HL-60 (cell line): ENCODE measurements at regions not wholly inside any gene's neighbourhood (a gene's known extent, or its start where the extent isn't known, plus 50 kb on each side); places are given as distances from the start of the nearest gene placed in this dataset.

Source experiments
- DNase-seq, 2 experiments: peaks; one replicate each; pipeline ENCODE4 v3.0.0-alpha.2; 2010 to 2020; ENCODE audit warnings: low read depth in 1 of 2, low spot score in 1 of 2
- H3K27ac ChIP-seq: fragments of 250-450 bp; sonication (Bioruptor Pico); replicated peaks from 2 replicates; pipeline ENCODE4 v1.5.1; 2020; ENCODE audit warnings: mild to moderate bottlenecking, moderate library complexity
- H3K27me3 ChIP-seq: fragments of 250-450 bp; sonication (Bioruptor Pico); 2 replicates; pipeline ENCODE4 v1.5.1; 2021; ENCODE audit warnings: mild to moderate bottlenecking, moderate library complexity; ENCODE audit not compliant: insufficient read depth, poor library complexity, severe bottlenecking
- H3K4me3 ChIP-seq: replicated peaks from 2 replicates; pipeline ENCODE4 v1.5.1; 2011; ENCODE audit warnings: mild to moderate bottlenecking, control low read depth, low read length; ENCODE audit not compliant: insufficient read depth
- GABPA ChIP-seq: IDR thresholded peaks from 2 replicates; pipeline ENCODE4 v1.6.1; 2012; ENCODE audit warnings: low read depth
- POLR2AphosphoS5 ChIP-seq: IDR thresholded peaks from 2 replicates; pipeline ENCODE4 v1.6.1; 2012; ENCODE audit warnings: low read depth
- SPI1 ChIP-seq: IDR thresholded peaks from 2 replicates; pipeline ENCODE4 v1.6.1; 2012; ENCODE audit warnings: low read depth, mild to moderate bottlenecking, borderline replicate concordance
- TF ChIP-seq, protein P1 (sequence below): IDR thresholded peaks from one replicate; pipeline ENCODE4 v1.5.1; 2011; ENCODE audit warnings: low read length, control low read depth, inconsistent platforms; ENCODE audit not compliant: insufficient read depth
- TF ChIP-seq, protein P2 (sequence below): IDR thresholded peaks from 2 replicates; pipeline ENCODE4 v1.6.1; 2012; ENCODE audit warnings: low read depth; ENCODE audit not compliant: insufficient replicate concordance

DNA sequence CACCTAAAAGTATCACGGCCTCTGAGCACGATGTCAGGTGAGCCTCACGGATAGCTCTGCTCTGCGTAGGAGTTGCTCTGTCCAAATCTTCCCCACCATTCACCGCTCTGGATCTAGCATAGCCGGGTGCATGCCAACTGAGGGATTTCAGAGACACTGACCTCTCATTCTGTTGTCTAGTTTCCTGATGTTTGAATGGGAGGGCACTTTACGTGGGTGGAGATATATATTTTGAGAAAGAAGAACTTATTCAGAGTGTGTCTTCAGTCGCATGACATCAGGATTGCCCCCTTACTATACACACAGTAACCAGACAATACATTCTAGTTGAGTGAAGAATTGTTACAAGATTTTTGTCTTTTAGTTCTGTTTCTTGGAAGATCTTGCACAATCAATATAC is 96.5 kb upstream of the CITED2 start:
- H3K27ac ChIP-seq = no peak overlapping the region
- no peaks in the 10 kb centered on the region for H3K27me3 ChIP-seq
- no peak for DNase-seq
- TF ChIP-seq, protein P1, sequence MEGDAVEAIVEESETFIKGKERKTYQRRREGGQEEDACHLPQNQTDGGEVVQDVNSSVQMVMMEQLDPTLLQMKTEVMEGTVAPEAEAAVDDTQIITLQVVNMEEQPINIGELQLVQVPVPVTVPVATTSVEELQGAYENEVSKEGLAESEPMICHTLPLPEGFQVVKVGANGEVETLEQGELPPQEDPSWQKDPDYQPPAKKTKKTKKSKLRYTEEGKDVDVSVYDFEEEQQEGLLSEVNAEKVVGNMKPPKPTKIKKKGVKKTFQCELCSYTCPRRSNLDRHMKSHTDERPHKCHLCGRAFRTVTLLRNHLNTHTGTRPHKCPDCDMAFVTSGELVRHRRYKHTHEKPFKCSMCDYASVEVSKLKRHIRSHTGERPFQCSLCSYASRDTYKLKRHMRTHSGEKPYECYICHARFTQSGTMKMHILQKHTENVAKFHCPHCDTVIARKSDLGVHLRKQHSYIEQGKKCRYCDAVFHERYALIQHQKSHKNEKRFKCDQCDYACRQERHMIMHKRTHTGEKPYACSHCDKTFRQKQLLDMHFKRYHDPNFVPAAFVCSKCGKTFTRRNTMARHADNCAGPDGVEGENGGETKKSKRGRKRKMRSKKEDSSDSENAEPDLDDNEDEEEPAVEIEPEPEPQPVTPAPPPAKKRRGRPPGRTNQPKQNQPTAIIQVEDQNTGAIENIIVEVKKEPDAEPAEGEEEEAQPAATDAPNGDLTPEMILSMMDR = no peak
- TF ChIP-seq POLR2AphosphoS5 (no peak), GABPA (no peak), SPI1 (no peak)
- TF ChIP-seq, protein P2, sequence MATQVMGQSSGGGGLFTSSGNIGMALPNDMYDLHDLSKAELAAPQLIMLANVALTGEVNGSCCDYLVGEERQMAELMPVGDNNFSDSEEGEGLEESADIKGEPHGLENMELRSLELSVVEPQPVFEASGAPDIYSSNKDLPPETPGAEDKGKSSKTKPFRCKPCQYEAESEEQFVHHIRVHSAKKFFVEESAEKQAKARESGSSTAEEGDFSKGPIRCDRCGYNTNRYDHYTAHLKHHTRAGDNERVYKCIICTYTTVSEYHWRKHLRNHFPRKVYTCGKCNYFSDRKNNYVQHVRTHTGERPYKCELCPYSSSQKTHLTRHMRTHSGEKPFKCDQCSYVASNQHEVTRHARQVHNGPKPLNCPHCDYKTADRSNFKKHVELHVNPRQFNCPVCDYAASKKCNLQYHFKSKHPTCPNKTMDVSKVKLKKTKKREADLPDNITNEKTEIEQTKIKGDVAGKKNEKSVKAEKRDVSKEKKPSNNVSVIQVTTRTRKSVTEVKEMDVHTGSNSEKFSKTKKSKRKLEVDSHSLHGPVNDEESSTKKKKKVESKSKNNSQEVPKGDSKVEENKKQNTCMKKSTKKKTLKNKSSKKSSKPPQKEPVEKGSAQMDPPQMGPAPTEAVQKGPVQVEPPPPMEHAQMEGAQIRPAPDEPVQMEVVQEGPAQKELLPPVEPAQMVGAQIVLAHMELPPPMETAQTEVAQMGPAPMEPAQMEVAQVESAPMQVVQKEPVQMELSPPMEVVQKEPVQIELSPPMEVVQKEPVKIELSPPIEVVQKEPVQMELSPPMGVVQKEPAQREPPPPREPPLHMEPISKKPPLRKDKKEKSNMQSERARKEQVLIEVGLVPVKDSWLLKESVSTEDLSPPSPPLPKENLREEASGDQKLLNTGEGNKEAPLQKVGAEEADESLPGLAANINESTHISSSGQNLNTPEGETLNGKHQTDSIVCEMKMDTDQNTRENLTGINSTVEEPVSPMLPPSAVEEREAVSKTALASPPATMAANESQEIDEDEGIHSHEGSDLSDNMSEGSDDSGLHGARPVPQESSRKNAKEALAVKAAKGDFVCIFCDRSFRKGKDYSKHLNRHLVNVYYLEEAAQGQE = no peak
- no peak overlapping the region for H3K4me3 ChIP-seq

DNA sequence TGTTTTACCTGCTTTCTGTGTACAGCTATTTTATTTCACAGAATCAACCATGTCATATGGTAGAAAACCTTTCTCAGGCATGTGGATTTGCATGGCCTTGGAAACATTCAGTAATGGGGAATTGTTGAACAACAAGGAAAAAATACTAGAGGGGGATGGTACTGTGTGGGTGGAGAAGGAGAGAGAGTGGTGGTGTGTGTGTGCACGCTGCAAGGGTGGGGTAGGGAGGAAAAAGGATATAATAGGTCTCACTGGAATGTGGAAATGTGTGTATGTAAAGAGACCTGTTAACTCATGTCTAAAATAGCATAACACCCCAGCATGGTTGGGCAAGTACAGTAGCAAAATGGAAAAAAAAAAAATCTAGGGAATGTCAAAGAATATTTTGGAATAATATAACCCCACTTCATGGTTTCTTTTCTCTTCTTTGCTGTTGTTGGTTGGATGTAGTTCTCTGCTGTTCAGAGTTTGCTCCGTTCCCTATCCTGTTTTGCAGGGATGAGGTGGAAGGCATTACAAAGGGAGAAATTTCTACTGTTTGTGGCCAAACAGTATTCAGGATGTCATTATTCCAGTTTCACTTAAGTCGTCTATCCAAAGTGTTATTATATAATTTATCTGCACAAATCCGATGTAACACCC is 93.9 kb upstream of the CITED2 start:
- no peak for DNase-seq
- Histone ChIP-seq H3K27me3 (no peaks in the 10 kb centered on the region), H3K27ac (no peak overlapping the region), H3K4me3 (no peak overlapping the region)
- TF ChIP-seq, protein P2 = no peak
- TF ChIP-seq SPI1 = no peak
- TF ChIP-seq GABPA = no peak
- TF ChIP-seq POLR2AphosphoS5 = no peak
- TF ChIP-seq, protein P1 = no peak

DNA sequence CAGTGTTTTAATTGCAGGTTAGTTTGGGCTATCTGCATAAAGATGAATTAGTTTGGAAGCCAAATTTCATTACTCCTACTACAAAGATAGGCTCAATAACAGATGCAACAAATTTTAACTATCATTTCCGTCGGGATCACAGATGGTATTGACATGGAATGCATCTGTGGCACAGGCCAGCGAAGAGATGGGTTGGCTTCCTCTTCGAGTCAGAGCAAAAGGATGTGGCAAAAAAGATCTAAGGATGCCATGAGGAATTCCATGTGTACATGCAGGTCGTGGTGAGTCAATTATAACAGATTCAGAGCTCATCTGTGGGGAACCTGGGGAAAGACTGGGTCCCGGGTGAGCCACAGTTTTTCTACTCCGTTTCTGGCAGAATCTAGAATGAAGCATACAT is 83.0 kb upstream of the CITED2 start:
- no peak for DNase-seq
- TF ChIP-seq, protein P2 = no peak
- no peak for TF ChIP-seq GABPA
- TF ChIP-seq POLR2AphosphoS5 = no peak
- TF ChIP-seq SPI1 = no peak
- H3K27me3 ChIP-seq = no peaks in the 10 kb centered on the region
- no peak overlapping the region for H3K4me3 ChIP-seq
- no peak overlapping the region for H3K27ac ChIP-seq
